HEK293 (cell line): ENCODE measurements at regions not wholly inside any gene's neighbourhood (a gene's known extent, or its start where the extent isn't known, plus 50 kb on each side); places are given as distances from the start of the nearest gene placed in this dataset.

Experiments used
- KLF9 ChIP-seq: fragments of 450-650 bp; formaldehyde crosslinking; IDR thresholded peaks from 2 replicates; pipeline ENCODE4 v1.5.1; 2016; ENCODE audit warnings: missing biosample characterization, missing genetic modification characterization, low read depth
- MEIS1 ChIP-seq: sonication (generic); formaldehyde crosslinking; IDR thresholded peaks from 2 replicates; pipeline ENCODE4 v1.8.1; 2022; ENCODE audit warnings: missing genetic modification reagents, mild to moderate bottlenecking, borderline replicate concordance
- MYNN ChIP-seq: fragments of 450-650 bp; formaldehyde crosslinking; IDR thresholded peaks from 2 replicates; pipeline ENCODE4 v1.5.1; 2016; ENCODE audit warnings: missing biosample characterization, missing genetic modification characterization, borderline replicate concordance
- REST ChIP-seq: fragments of 450-650 bp; formaldehyde crosslinking; IDR thresholded peaks from 2 replicates; pipeline ENCODE4 v1.5.1; 2016; ENCODE audit warnings: missing biosample characterization, missing genetic modification characterization
- ZNF274 ChIP-seq, 2 experiments: fragments of 200-500 bp in 1 of 2; fragments of 450-650 bp in 1 of 2; sonication (Bioruptor generic) in 1 of 2; formaldehyde crosslinking in 1 of 2; IDR thresholded peaks; 2 replicates each; pipeline versions ENCODE4 v1.5.1 to v1.6.1; 2014 to 2016; ENCODE audit warnings: borderline replicate concordance in 1 of 2, inconsistent platforms in 1 of 2, low read length in 1 of 2, missing biosample characterization in 1 of 2, missing genetic modification characterization in 1 of 2
- ZNF747 ChIP-seq: fragments of 450-650 bp; formaldehyde crosslinking; IDR thresholded peaks from 2 replicates; pipeline ENCODE4 v1.5.1; 2016; ENCODE audit warnings: missing biosample characterization, missing genetic modification characterization
- TF ChIP-seq, protein P1 (sequence below): fragments of 450-650 bp; formaldehyde crosslinking; IDR thresholded peaks from 2 replicates; pipeline ENCODE4 v1.5.1; 2016; ENCODE audit warnings: missing biosample characterization, missing genetic modification characterization
- TF ChIP-seq, protein P2 (sequence below): fragments of 450-650 bp; formaldehyde crosslinking; IDR thresholded peaks from 2 replicates; pipeline ENCODE4 v1.5.1; 2016; ENCODE audit warnings: missing biosample characterization, missing genetic modification characterization, low read depth

DNA sequence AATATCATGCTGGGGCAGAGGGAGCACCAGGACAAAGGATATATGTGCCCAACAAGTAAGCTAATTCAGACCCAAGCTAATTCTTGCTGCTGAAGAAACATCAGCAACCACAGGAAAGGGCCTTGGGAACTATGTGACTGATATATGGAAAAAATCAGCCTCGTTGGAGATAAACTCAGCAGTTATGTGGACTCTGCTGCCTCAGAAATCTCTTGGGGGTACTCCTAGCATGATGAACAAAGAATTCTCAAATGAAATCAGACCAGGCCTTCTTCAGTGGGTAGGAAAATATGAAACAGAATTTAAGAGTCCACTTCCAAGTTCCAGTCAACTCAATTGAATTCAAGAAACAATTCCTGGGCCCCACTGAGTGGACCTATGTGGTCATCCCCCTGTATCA lies 367.9 kb downstream of the TNS1 start:
- TF ChIP-seq, protein P1, sequence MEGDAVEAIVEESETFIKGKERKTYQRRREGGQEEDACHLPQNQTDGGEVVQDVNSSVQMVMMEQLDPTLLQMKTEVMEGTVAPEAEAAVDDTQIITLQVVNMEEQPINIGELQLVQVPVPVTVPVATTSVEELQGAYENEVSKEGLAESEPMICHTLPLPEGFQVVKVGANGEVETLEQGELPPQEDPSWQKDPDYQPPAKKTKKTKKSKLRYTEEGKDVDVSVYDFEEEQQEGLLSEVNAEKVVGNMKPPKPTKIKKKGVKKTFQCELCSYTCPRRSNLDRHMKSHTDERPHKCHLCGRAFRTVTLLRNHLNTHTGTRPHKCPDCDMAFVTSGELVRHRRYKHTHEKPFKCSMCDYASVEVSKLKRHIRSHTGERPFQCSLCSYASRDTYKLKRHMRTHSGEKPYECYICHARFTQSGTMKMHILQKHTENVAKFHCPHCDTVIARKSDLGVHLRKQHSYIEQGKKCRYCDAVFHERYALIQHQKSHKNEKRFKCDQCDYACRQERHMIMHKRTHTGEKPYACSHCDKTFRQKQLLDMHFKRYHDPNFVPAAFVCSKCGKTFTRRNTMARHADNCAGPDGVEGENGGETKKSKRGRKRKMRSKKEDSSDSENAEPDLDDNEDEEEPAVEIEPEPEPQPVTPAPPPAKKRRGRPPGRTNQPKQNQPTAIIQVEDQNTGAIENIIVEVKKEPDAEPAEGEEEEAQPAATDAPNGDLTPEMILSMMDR (tag by site-specific recombination): no peak
- TF ChIP-seq MYNN (tag by site-specific recombination): no peak
- TF ChIP-seq, protein P2, sequence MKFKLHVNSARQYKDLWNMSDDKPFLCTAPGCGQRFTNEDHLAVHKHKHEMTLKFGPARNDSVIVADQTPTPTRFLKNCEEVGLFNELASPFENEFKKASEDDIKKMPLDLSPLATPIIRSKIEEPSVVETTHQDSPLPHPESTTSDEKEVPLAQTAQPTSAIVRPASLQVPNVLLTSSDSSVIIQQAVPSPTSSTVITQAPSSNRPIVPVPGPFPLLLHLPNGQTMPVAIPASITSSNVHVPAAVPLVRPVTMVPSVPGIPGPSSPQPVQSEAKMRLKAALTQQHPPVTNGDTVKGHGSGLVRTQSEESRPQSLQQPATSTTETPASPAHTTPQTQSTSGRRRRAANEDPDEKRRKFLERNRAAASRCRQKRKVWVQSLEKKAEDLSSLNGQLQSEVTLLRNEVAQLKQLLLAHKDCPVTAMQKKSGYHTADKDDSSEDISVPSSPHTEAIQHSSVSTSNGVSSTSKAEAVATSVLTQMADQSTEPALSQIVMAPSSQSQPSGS (tag by site-specific recombination): no peak
- TF ChIP-seq KLF9 (tag by site-specific recombination): no peak
- TF ChIP-seq REST: no peak
- TF ChIP-seq ZNF747 (tag by site-specific recombination): no peak
- TF ChIP-seq MEIS1: no peak
- TF ChIP-seq ZNF274 (IDR thresholded peaks at IDR 0.05; ENCODE audit: low read length): no peak
- no peak for TF ChIP-seq ZNF274 (tag by site-specific recombination; IDR thresholded peaks at IDR 0.05; ENCODE audit: borderline replicate concordance)
